PC-3 (cell line): ENCODE measurements at regions not wholly inside any gene's neighbourhood (a gene's known extent, or its start where the extent isn't known, plus 50 kb on each side); places are given as distances from the start of the nearest gene placed in this dataset.

ENCODE experiments used
- CTCF ChIP-seq: fragments of 300-600 bp; sonication (generic); conservative IDR thresholded peaks from 2 replicates; pipeline ENCODE4 v1.5.1; 2017; ENCODE audit warnings: antibody characterized with exemption, low read depth, mild to moderate bottlenecking, low read length
- EZH2 ChIP-seq: fragments of 300-600 bp; sonication (generic); IDR thresholded peaks from one replicate; pipeline ENCODE4 v1.6.1; 2017; ENCODE audit warnings: antibody characterized with exemption, mild to moderate bottlenecking, low read length; ENCODE audit not compliant: unreplicated experiment

DNA sequence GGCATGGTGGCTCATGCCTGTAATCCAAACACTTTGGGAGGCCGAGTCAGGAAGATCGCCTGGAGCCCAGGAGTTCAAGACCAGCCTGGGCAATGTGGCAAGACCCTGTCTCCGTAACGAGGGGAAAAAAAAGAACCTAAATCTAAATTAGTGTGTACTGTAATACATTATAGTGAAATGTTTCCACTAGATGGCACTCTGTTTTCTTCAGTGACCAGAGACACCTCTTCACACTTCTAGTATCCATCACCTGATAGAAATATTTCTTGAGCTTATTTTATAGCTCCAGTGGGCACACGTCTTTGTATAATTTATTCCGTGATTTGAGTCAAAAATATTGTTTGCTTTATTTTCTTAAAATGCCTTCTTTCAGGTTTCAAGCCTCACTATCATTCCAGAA lies 600.9 kb upstream of the DIPK2B start:
- TF ChIP-seq CTCF (peak; percentile 59), EZH2 (no peak)
